HG02970 (cell line): ENCODE measurements at regions not wholly inside any gene's neighbourhood (a gene's known extent, or its start where the extent isn't known, plus 50 kb on each side); places are given as distances from the start of the nearest gene placed in this dataset.

Experiments used
- ATAC-seq: cut with Tn5 transposase; IDR thresholded peaks from one replicate; pipeline ENCODE4 v1.9.1; 2021; ENCODE audit warnings: mild to moderate bottlenecking, moderate library complexity, moderate number of reproducible peaks; ENCODE audit not compliant: unreplicated experiment, low FRiP score

DNA sequence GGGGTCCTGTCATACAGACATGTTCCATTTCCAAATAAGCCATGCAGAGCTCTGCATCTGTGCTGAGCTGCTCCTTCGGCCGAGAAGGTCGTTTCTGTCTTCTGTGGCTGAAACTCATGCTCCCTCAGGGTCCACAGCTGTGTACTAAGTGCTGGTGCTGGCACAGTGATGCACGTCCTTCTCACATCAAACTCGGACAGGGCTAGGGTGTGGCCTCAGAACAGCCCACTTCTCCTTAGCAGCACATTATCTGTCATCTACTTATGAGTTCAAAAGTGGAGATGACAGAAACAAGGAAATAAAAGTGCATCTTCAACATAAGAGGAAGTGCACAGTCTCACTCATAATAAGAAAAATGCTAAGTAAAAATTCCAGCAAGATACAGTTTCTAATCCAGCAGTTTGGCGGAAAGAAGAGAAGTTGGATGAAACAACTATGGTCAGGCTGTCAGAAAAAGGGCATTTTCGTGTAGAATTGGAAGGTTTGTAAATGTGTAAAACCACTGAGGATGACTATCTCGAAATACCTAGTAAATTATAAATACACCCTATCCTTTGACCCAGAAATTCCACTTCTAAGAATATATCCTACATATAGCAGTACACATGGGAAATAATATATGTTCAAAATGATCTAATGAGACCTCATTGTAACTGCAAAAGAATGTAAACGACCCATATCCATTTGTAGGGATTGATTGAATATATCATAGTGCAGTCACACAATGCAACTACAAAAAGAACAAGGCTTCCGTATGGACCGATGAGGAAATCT, 53.7 kb upstream of the APCDD1 start:
- no peak for ATAC-seq

- no peak for ATAC-seq
Measured at GRCh38 chr18:10401521-10401920, 52.9 kb upstream of the APCDD1 start.

GRCh38 chr18:10401930-10402329, 52.5 kb upstream of the APCDD1 start:
- ATAC-seq: no peak

DNA sequence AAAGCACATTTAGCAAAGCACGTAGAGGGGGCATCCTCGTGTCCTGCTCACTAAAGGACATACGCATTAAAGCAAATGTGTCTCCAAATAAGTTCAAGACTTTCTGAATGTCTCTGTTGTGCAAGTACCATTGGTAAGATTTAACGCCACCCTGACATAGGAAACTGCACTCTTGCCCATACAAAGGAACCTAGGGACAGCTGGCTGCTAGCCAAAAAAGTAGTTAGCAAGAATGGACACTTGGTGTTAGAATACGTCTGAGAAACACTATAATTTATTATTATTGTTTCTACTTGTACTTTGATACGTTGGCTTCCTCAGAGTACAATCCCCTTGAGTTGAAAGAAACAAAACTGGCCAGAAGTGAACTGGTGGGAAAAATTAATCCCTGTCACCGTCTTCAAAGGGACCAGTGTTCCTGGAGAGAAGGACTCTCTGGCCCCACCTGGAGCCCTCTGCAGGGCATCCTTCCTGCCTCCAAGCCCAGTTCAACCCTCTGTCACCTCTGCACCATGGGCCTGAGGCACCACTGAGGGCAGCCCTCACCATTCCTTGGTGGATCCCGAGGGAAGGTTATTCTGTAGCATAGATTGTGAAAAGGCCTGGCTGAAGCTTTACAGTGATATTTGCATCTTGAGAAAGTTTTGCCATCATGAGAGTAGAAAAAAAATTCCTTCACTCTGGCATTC, 51.4 kb upstream of the APCDD1 start:
- no peak for ATAC-seq

DNA sequence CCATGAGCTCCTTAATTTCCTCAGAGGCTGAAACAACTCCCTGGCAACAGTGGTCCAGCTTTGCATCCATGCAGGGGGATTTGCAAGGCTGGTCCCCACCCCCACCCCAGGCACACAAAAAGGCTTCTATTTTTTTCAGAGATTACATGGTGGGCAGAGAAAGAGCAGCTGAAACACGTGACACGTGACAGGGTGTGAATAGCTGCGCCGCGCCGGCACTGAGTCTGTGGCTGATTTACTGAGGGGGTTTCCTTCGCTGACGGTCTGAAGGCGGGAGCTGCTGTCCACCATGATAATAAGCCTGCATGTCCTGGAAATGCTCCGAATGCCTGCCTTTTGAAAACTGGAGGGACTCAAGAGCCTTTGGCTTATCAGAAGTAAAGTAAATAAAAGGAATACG, 50.7 kb upstream of the APCDD1 start:
- ATAC-seq: no peak

- ATAC-seq: no peak
Measured at GRCh38 chr18:10404168-10404567, 50.3 kb upstream of the APCDD1 start.
